GM12873 (cell line): ENCODE measurements at regions not wholly inside any gene's neighbourhood (a gene's known extent, or its start where the extent isn't known, plus 50 kb on each side); places are given as distances from the start of the nearest gene placed in this dataset.

Experiments
- CTCF ChIP-seq: IDR thresholded peaks from 2 replicates; pipeline ENCODE4 v1.5.1; 2012; ENCODE audit warnings: low read depth, mild to moderate bottlenecking, moderate library complexity, low read length, control low read depth; ENCODE audit not compliant: insufficient read depth; ENCODE audit errors: missing control alignments

GRCh38 chr22:47672526-47672925, 910.1 kb downstream of the TBC1D22A start:
- TF ChIP-seq CTCF = no peak

GRCh38 chr22:47665151-47665550, 902.7 kb downstream of the TBC1D22A start:
- no peak for TF ChIP-seq CTCF

GRCh38 chr22:47663615-47664605, 901.5 kb downstream of the TBC1D22A start:
- TF ChIP-seq CTCF = no peak

- TF ChIP-seq CTCF = no peak
Observed at GRCh38 chr22:47659467-47660223, 897.2 kb downstream of the TBC1D22A start.

GRCh38 chr22:47658182-47658581, 895.7 kb downstream of the TBC1D22A start:
- TF ChIP-seq CTCF = no peak

- TF ChIP-seq CTCF = no peak
Observed at GRCh38 chr22:47657224-47657623, 894.8 kb downstream of the TBC1D22A start.

GRCh38 chr22:47656806-47657205, 894.4 kb downstream of the TBC1D22A start:
- no peak for TF ChIP-seq CTCF
